Stimulated activated CD8-positive, alpha-beta memory T cell treated with anti-CD3 and anti-CD28 coated beads, Interleukin-12 subunit alpha, Interleukin-12 subunit beta, amount 100 ng/mL, for 24 hours (primary cell): ENCODE measurements at regions not wholly inside any gene's neighbourhood (a gene's known extent, or its start where the extent isn't known, plus 50 kb on each side); places are given as distances from the start of the nearest gene placed in this dataset.

ENCODE experiments used
- DNase-seq: peaks from one replicate; pipeline ENCODE4 v3.0.0-alpha.2; 2020; ENCODE audit errors: extremely low read depth

GRCh38 chr6:147811913-147812629 lies 303.6 kb downstream of the SAMD5 start:
- no peak for DNase-seq

GRCh38 chr6:147817042-147817689 lies 308.7 kb downstream of the SAMD5 start:
- no peak for DNase-seq

GRCh38 chr6:147820520-147820919 lies 312.0 kb downstream of the SAMD5 start:
- no peak for DNase-seq

GRCh38 chr6:147821295-147821897 lies 312.9 kb downstream of the SAMD5 start:
- no peak for DNase-seq

DNA sequence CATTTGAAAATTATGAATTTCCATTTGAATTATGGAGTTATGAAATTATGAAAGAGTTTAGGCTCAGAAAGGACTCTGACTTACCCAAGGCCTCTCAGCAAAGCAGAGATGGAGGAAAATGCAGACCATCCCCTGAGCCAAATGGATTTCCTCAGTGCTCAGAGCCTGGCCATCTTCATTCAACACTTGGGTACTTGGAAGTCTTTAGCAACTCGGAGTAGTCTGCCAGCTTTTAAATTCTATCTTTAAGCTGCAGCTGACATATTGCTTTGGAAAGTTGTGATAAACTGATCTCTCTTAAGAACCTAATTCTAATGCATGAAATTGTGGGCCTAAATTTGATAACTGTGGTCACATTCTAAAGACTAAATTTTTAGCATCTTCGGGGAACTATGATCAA lies 315.4 kb downstream of the SAMD5 start:
- no peak for DNase-seq

DNA sequence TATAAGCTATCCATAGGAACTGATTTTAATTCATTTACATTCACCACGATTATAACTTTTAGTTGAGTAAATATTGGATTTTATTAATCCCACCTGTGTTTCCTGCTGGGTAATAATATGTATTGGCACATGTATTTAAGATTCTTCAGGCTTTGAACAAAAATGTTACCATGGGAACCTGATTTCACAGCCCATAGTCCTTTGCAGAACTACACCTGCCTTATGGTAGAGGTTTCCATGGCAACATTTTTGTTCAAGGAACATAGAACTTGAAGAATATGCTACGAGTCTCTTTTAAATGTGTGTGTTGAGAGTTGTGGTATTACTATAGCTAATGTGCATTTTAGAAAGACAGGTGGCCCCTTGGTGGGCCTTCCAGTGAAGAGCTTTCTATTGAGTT lies 317.4 kb downstream of the SAMD5 start:
- no peak for DNase-seq

DNA sequence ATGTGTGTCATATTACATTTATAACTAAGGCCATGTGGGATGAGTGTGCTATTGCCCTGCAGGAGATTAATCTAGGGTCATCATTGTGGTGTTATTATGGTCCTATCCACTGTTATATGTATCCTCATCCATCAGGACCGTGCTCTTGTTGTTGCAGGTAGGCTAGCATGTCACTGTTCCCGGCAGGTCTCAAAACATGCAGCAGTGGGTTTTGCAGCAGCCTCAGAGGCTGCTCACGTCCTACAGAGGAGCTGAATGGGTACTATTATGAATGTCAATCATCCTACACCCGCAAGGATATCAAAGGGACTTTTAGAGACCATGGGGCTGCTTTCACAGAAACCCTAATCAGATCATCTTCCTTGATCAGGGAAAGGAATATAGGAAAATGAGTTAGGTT lies 318.2 kb downstream of the SAMD5 start:
- DNase-seq: no peak

DNA sequence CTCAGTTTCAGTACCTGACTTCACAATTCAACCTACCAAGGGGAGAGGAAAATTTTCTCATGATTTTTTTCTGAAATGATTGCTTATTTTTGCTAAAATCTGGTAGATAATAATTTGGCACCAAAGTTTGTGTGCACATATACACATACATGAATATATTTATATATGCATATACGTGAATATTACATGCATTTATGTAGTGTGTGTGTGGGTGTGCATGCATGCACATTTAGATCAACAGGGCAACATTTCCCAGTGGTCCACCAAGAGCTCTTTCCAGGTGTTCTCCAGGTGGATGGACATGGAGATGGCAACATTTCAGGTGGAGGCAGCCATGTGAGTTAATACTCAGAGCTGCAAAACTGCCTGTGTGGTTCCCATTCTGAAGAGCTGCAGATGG lies 320.9 kb downstream of the SAMD5 start:
- DNase-seq: no peak

DNA sequence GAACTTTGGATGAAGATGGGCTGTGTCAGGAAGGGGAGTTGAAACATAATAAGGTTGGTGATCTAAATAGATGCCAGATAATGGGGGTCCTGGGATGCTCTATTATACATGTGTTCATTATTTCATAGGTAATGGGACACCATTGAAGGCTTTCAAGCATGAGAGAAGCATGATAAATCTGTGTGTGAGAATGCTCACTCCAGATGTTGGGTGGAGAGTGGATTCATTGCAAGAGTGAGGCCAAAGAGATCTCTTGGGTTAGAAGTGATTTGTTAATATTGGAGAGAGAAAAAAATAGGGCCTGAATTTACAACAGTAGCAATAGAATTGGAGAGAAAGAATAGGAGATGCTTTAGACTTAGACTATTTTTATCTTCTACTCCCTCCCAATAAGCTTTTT lies 321.3 kb downstream of the SAMD5 start:
- DNase-seq: no peak

DNA sequence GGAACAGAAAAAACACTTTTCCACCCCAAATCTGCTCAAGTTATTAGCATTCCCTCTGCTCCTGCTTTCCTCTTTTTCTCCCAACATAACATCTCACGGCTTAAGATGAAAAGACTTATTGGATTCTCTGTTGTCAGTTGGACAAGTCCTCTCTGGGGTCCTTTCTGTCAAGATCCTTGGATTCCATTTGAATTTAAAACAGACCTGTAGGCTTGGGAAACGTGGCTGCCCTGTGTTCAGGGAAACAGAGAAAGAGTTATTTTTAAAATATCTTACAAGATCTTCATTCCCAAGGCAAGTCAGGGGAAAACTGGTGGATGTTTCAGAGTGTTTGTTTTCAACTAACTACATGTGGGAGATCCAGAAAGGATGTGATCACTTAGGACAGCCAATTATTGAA lies 322.9 kb downstream of the SAMD5 start:
- no peak for DNase-seq

DNA sequence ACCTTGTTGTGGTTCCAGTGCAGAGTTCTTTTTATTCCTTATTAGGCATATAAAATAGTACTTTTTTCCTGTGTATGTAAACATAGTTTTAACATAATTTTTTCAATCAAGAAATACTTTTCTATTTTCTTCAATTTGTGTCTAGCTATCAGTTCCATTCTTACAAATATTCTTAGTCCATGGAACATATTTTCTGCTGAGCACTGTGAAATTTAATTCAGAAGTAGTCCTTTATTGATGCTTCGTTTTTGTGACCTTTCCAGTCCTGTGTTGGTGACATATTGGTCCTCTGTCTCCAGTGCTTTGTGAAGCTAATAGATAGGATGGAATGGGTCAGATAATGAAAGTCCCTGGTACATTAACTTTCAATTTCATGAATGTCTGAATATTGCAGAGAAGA lies 325.1 kb downstream of the SAMD5 start:
- DNase-seq: no peak

- DNase-seq: no peak
These were observed 325.7 kb downstream of the SAMD5 start for GRCh38 chr6:147834084-147834776.

DNA sequence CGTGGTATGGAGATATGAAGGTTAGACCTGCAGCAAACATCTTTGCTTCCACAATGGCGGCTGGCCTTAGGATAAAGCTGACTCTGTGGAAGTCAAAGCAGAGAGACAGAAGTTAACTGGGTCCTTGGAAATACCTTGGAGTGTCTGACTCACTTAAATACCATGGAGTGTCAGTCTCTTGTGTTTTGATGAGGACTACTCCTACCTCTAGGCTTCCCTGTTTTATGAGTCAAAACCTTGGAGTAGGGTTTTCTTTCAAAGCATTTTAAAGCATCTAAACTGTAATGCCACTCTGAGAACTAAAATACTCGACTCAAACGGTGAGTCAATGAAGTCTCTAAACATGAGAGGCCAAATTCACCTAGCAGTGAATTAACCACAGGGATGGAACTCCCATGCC lies 329.1 kb downstream of the SAMD5 start:
- no peak for DNase-seq

GRCh38 chr6:147839708-147840610 lies 331.5 kb downstream of the SAMD5 start:
- no peak for DNase-seq

DNA sequence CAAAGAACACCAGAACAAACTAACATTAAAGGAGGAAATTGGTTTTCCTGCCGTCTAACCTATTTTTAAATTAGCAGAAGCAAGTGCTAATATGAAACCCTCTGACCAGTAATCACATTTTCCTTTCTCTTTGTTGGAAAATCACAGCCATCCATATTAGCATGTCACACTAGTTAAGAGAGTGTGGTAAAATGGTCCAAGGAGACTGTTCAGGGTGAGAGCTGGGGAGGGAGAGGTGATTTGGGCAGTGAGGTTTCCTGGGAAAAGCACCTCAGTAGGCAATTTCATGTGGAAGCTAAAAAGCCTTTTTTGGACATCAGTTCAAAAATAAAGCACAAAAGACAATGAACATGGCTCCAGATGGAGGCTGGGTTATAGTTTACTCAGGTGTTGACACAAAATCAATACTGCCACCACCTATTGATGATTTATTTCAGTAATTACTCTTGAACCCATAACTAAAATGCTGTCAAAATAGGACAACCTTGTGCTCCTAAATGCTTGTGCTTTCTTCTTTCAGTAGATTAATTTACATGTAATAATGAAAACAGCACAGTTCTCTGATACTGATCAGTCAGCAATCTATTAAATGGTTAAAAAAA lies 333.2 kb downstream of the SAMD5 start:
- DNase-seq: no peak

DNA sequence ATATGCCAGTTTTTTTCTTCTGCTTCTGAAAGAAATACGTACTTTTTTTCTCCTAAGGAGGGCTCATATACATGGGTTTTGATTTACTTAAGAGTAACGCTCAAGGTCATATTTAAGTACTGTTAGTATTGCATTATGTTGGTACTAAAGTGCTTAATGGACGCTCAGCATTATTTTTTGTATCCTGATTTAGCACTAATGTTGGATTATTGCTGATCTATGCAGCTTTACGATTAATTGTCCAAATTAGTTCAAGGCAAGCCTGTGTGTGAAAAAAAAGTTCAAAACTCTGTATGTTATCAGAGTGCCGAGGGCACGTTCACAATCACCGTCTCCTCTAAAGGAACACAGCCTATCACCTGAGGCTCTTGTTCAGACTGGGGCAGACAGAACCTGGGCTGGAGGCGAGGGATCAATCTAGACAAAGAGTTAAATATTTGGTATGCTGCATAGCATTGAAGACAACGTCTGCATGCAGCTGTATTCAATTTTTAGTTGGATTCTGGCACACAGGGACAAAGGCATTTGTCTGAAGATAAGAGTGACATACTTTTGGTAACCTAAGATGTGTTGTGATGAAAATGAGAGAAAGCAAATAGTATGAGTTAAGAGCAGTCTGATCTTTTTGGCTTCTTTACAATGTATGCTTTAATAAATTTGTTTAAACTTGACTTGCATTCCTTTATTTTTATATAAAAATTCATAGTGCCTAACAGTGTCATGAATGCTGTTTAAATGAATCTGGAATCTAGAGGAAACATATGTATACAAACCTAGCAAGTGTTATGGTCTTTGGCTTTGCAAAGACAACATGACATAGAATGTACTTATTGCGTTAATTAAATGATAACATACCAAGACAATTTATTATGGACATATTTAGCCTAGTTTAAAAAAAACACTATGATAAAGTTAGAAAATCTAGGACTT lies 341.2 kb downstream of the SAMD5 start:
- DNase-seq: no peak

DNA sequence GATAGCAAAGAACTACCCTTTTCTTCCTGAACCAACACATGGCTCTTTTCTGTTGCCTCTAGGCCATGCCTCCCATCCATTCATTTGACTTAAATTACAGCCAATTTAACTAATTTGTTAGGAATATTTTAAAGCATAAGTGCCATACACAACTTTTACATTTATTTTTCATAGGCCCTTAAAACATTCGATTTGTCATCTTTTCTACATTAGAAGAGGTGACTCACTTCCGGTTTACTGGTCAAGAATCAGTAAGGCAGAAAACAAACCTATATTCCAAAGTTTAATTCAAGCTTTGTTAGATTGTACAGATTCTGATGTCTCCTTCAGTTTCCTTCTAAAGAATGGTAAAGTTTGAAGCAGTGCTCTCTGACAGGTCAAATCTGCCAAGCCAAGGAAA lies 344.3 kb downstream of the SAMD5 start:
- no peak for DNase-seq

- DNase-seq: no peak
These were observed 345.1 kb downstream of the SAMD5 start for GRCh38 chr6:147853574-147853973.

- no peak for DNase-seq
These were observed 347.5 kb downstream of the SAMD5 start for GRCh38 chr6:147855803-147856482.

DNA sequence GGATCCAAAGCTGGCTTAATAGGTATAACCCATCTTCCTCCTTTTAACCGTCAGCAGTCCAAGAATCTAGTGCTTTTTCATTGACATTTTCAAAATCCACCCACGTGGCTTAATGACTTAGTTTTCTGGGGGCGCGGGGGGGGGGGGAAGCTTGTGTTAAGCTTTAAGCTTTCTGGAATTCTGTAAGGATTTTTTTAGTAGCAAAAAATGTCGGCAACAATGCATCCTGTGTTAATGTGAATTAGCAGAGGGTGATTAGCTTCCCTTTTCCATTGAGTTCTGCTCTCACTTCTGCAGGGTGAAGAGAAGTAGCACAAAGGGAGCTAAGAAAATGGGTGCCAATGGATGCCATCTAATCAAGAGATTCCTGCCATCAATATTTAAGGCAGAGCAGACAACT lies 348.2 kb downstream of the SAMD5 start:
- DNase-seq: no peak
